Tibial artery (tissue), 4 donors: ENCODE measurements at regions not wholly inside any gene's neighbourhood (a gene's known extent, or its start where the extent isn't known, plus 50 kb on each side); places are given as distances from the start of the nearest gene placed in this dataset.

Source experiments
- DNase-seq, 2 donors: peaks; one replicate each; pipeline ENCODE4 v3.0.0-alpha.2; 2019
- H3K27ac ChIP-seq, 2 donors: fragments of 200-600 bp; sonication (generic) in 1 of 2; 1 replicate in 1 of 2; 2 replicates in 1 of 2; pipeline ENCODE4 v1.5.1; 2018 to 2019; ENCODE audit warnings: mild to moderate bottlenecking in 1 of 2
- H3K27me3 ChIP-seq, 2 donors: fragments of 200-600 bp; sonication (generic) in 1 of 2; one replicate each; pipeline versions ENCODE4 v1.5.1 to v1.6.0; 2016 to 2019
- H3K36me3 ChIP-seq, 3 donors: fragments of 200-600 bp; sonication (generic) in 2 of 3; one replicate each; pipeline ENCODE4 v1.5.1; 2016 to 2019; ENCODE audit warnings: mild to moderate bottlenecking in 2 of 3
- H3K4me1 ChIP-seq, 4 donors: fragments of 200-600 bp; sonication (generic) in 2 of 4; 1 replicate in 3 of 4; 2 replicates in 1 of 4; pipeline ENCODE4 v1.5.1; 2016 to 2019
- H3K4me3 ChIP-seq, 2 donors: fragments of 200-600 bp; sonication (generic) in 1 of 2; 1 replicate in 1 of 2; 2 replicates in 1 of 2; pipeline ENCODE4 v1.5.1; 2018 to 2019; ENCODE audit warnings: mild to moderate bottlenecking in 2 of 2
- H3K9me3 ChIP-seq, 3 donors: fragments of 200-600 bp; sonication (generic) in 1 of 3; one replicate each; pipeline ENCODE4 v1.5.1; 2016 to 2019
- CTCF ChIP-seq, 2 experiments: fragments of 200-600 bp in 1 of 2; fragments of 450-650 bp in 1 of 2; IDR thresholded peaks; one replicate each; pipeline ENCODE4 v1.5.1; 2017 to 2019; ENCODE audit warnings: antibody characterized with exemption in 2 of 2, mild to moderate bottlenecking in 1 of 2, moderate library complexity in 1 of 2
- intact Hi-C: fragments of 100-400 bp; cut with DNase I; formaldehyde crosslinking; loops from one replicate; pipeline ENCODE4 v1.15.0; 2023; ENCODE audit warnings: low total_unique reads

- Histone ChIP-seq H3K9me3 (no peaks in the 10 kb centered on the region), H3K27me3 (peaks cover 0 to 18% of the 10 kb centered on the region in 2 donors), H3K36me3 (no peaks in the 10 kb centered on the region), H3K4me1 (peaks cover 0 to 26% (median 19%) of the 10 kb centered on the region in 4 donors), H3K4me3 (no peak overlapping the region), H3K27ac (no peak overlapping the region)
- TF ChIP-seq CTCF (IDR thresholded peaks at IDR 0.05): no peak
- no peak for DNase-seq
- intact Hi-C loops: no loop called here
These were observed 142.5 kb upstream of the SYT13 start for GRCh38 chr11:45428541-45429230.

- no peak overlapping the region for H3K4me3 ChIP-seq
- intact Hi-C loops: no loop called here
These were observed 142.0 kb upstream of the SYT13 start for GRCh38 chr11:45428116-45428515.

GRCh38 chr11:45424411-45425180 lies 138.5 kb upstream of the SYT13 start:
- Histone ChIP-seq H3K27me3 (no peaks in the 10 kb centered on the region), H3K9me3 (peaks cover 0 to 9% (median 5%) of the 10 kb centered on the region in 3 donors), H3K4me3 (no peak overlapping the region), H3K36me3 (no peaks in the 10 kb centered on the region), H3K27ac (peak overlapping the region; percentile 82 to 84), H3K4me1 (peaks cover 0 to 40% (median 27%) of the 10 kb centered on the region in 4 donors)
- DNase-seq: no peak
- intact Hi-C loops: no loop called here
- no peak for TF ChIP-seq CTCF (IDR thresholded peaks at IDR 0.05)

More at GRCh38 chr11:45428116-45428515, 142.0 kb upstream of the SYT13 start:
- Histone ChIP-seq H3K4me1 (peaks cover 0 to 32% (median 24%) of the 10 kb centered on the region in 4 donors), H3K36me3 (no peaks in the 10 kb centered on the region), H3K27me3 (peaks cover 0 to 12% of the 10 kb centered on the region in 2 donors), H3K9me3 (no peaks in the 10 kb centered on the region), H3K27ac (no peak overlapping the region)
- no peak for DNase-seq
- TF ChIP-seq CTCF (IDR thresholded peaks at IDR 0.05): no peak

- H3K27ac ChIP-seq: peak overlapping the region; percentile 82 to 84
- TF ChIP-seq CTCF (IDR thresholded peaks at IDR 0.05): no peak
- no peaks in the 10 kb centered on the region for H3K27me3 ChIP-seq
- intact Hi-C loops: no loop called here
- no peaks in the 10 kb centered on the region for H3K36me3 ChIP-seq
- peaks cover 0 to 17% (median 13%) of the 10 kb centered on the region in 3 donors for H3K9me3 ChIP-seq
- peak in 1 of 2 donors; percentile 30 for DNase-seq
- H3K4me3 ChIP-seq: no peak overlapping the region
- peaks cover 0 to 40% (median 27%) of the 10 kb centered on the region in 4 donors for H3K4me1 ChIP-seq
These were observed 137.5 kb upstream of the SYT13 start for GRCh38 chr11:45423475-45424120.

- Histone ChIP-seq H3K27ac (peak overlapping the region; percentile 82 to 84), H3K27me3 (no peaks in the 10 kb centered on the region), H3K4me1 (peaks cover 0 to 40% (median 27%) of the 10 kb centered on the region in 4 donors), H3K9me3 (peaks cover 0 to 19% (median 13%) of the 10 kb centered on the region in 3 donors), H3K36me3 (no peaks in the 10 kb centered on the region), H3K4me3 (no peak overlapping the region)
- intact Hi-C loops: no loop called here
- DNase-seq: peak; percentile 38 to 82
- TF ChIP-seq CTCF (IDR thresholded peaks at IDR 0.05): no peak
These were observed 136.9 kb upstream of the SYT13 start for GRCh38 chr11:45423036-45423435.
